Activated T-cell treated with anti-CD3 and anti-CD28 coated beads, Interleukin-2, amount 50 U/mL, for 4 hours (primary cell): ENCODE measurements at regions not wholly inside any gene's neighbourhood (a gene's known extent, or its start where the extent isn't known, plus 50 kb on each side); places are given as distances from the start of the nearest gene placed in this dataset.

Experiments used
- ATAC-seq, 2 donors: fragments of 200-7000 bp; cut with Tn5 transposase; one replicate each; pipeline ENCODE4 v1.10.0; 2021
- DNase-seq: peaks from one replicate; pipeline ENCODE4 v3.0.0-alpha.2; 2020
- H3K27me3 Mint-ChIP-seq: one replicate; pipeline ENCODE4 v1.8.0; 2021; ENCODE audit warnings: low read depth, mixed read lengths
- H3K36me3 Mint-ChIP-seq: one replicate; pipeline ENCODE4 v1.8.0; 2022; ENCODE audit warnings: mixed read lengths; ENCODE audit not compliant: insufficient read depth
- H3K4me1 Mint-ChIP-seq: one replicate; pipeline ENCODE4 v1.8.0; 2021; ENCODE audit warnings: low read depth, mixed read lengths
- H3K4me3 Mint-ChIP-seq: one replicate; pipeline ENCODE4 v1.8.0; 2021; ENCODE audit warnings: mild to moderate bottlenecking, moderate library complexity, mixed read lengths
- H3K9me3 Mint-ChIP-seq: one replicate; pipeline ENCODE4 v1.8.0; 2021; ENCODE audit warnings: mixed read lengths

GRCh38 chr5:147051193-147051592 is 172.6 kb upstream of the PPP2R2B start:
- H3K36me3 Mint-ChIP-seq, result no peaks in the 10 kb centered on the region
- H3K4me3 Mint-ChIP-seq, result no peak overlapping the region
- H3K9me3 Mint-ChIP-seq, result no peaks in the 10 kb centered on the region
- no peak for DNase-seq
- H3K27me3 Mint-ChIP-seq, result peaks cover 7% of the 10 kb centered on the region
- no peaks in the 10 kb centered on the region for H3K4me1 Mint-ChIP-seq
- ATAC-seq, result no peak

GRCh38 chr5:147052519-147052918 is 174.0 kb upstream of the PPP2R2B start:
- Mint-ChIP-seq H3K9me3 (no peaks in the 10 kb centered on the region), H3K36me3 (no peaks in the 10 kb centered on the region), H3K4me3 (no peak overlapping the region), H3K27me3 (peaks cover 7% of the 10 kb centered on the region), H3K4me1 (no peaks in the 10 kb centered on the region)
- ATAC-seq (no peak), DNase-seq (no peak)

- H3K36me3 Mint-ChIP-seq, result no peaks in the 10 kb centered on the region
- peaks cover 9% of the 10 kb centered on the region for H3K27me3 Mint-ChIP-seq
- no peak overlapping the region for H3K4me3 Mint-ChIP-seq
- no peaks in the 10 kb centered on the region for H3K9me3 Mint-ChIP-seq
- no peaks in the 10 kb centered on the region for H3K4me1 Mint-ChIP-seq
- ATAC-seq, result no peak
- DNase-seq, result no peak
These were observed 176.7 kb upstream of the PPP2R2B start for GRCh38 chr5:147055089-147055826.

- no peaks in the 10 kb centered on the region for H3K9me3 Mint-ChIP-seq
- H3K27me3 Mint-ChIP-seq, result peaks cover 9% of the 10 kb centered on the region
- no peaks in the 10 kb centered on the region for H3K4me1 Mint-ChIP-seq
- H3K4me3 Mint-ChIP-seq, result no peak overlapping the region
- ATAC-seq (no peak), DNase-seq (no peak)
- H3K36me3 Mint-ChIP-seq, result no peaks in the 10 kb centered on the region
These were observed 177.5 kb upstream of the PPP2R2B start for GRCh38 chr5:147055850-147056566.

GRCh38 chr5:147057051-147057450 is 177.8 kb upstream of the STK32A start:
- Mint-ChIP-seq H3K4me3 (no peak overlapping the region), H3K36me3 (no peaks in the 10 kb centered on the region), H3K9me3 (no peaks in the 10 kb centered on the region), H3K27me3 (peaks cover 9% of the 10 kb centered on the region), H3K4me1 (no peaks in the 10 kb centered on the region)
- DNase-seq (no peak), ATAC-seq (no peak)

GRCh38 chr5:147061431-147061830 is 173.4 kb upstream of the STK32A start:
- Mint-ChIP-seq H3K9me3 (no peaks in the 10 kb centered on the region), H3K27me3 (peaks cover 3% of the 10 kb centered on the region), H3K4me1 (peaks cover 6% of the 10 kb centered on the region), H3K4me3 (no peak overlapping the region), H3K36me3 (no peaks in the 10 kb centered on the region)
- DNase-seq (no peak), ATAC-seq (no peak)

- Mint-ChIP-seq H3K9me3 (peaks cover 4% of the 10 kb centered on the region), H3K36me3 (no peaks in the 10 kb centered on the region), H3K4me1 (peaks cover 6% of the 10 kb centered on the region), H3K4me3 (no peak overlapping the region), H3K27me3 (peaks cover 3% of the 10 kb centered on the region)
- DNase-seq (no peak), ATAC-seq (no peak)
These were observed 172.4 kb upstream of the STK32A start for GRCh38 chr5:147062427-147062826.

GRCh38 chr5:147063943-147064342 is 170.9 kb upstream of the STK32A start:
- DNase-seq (no peak), ATAC-seq (no peak)
- no peaks in the 10 kb centered on the region for H3K36me3 Mint-ChIP-seq
- peaks cover 6% of the 10 kb centered on the region for H3K4me1 Mint-ChIP-seq
- H3K9me3 Mint-ChIP-seq, result peaks cover 4% of the 10 kb centered on the region
- H3K4me3 Mint-ChIP-seq, result no peak overlapping the region
- H3K27me3 Mint-ChIP-seq, result peaks cover 3% of the 10 kb centered on the region

GRCh38 chr5:147065071-147065470 is 169.8 kb upstream of the STK32A start:
- Mint-ChIP-seq H3K27me3 (no peaks in the 10 kb centered on the region), H3K9me3 (peaks cover 4% of the 10 kb centered on the region), H3K4me1 (peaks cover 6% of the 10 kb centered on the region), H3K4me3 (peak overlapping the region; percentile 2), H3K36me3 (no peaks in the 10 kb centered on the region)
- ATAC-seq, result no peak
- DNase-seq, result no peak

- ATAC-seq (no peak), DNase-seq (no peak)
- H3K4me3 Mint-ChIP-seq, result no peak overlapping the region
- no peaks in the 10 kb centered on the region for H3K36me3 Mint-ChIP-seq
- H3K4me1 Mint-ChIP-seq, result peaks cover 6% of the 10 kb centered on the region
- no peaks in the 10 kb centered on the region for H3K27me3 Mint-ChIP-seq
- H3K9me3 Mint-ChIP-seq, result peaks cover 4% of the 10 kb centered on the region
These were observed 165.8 kb upstream of the STK32A start for GRCh38 chr5:147068998-147069397.

GRCh38 chr5:147072622-147073021 is 162.2 kb upstream of the STK32A start:
- Mint-ChIP-seq H3K27me3 (no peaks in the 10 kb centered on the region), H3K9me3 (no peaks in the 10 kb centered on the region), H3K36me3 (no peaks in the 10 kb centered on the region), H3K4me3 (no peak overlapping the region), H3K4me1 (no peaks in the 10 kb centered on the region)
- DNase-seq, result no peak
- no peak for ATAC-seq

- H3K27me3 Mint-ChIP-seq, result no peaks in the 10 kb centered on the region
- no peaks in the 10 kb centered on the region for H3K4me1 Mint-ChIP-seq
- H3K36me3 Mint-ChIP-seq, result no peaks in the 10 kb centered on the region
- H3K9me3 Mint-ChIP-seq, result no peaks in the 10 kb centered on the region
- DNase-seq (no peak), ATAC-seq (no peak)
- H3K4me3 Mint-ChIP-seq, result no peak overlapping the region
These were observed 161.7 kb upstream of the STK32A start for GRCh38 chr5:147073098-147073497.

- Mint-ChIP-seq H3K27me3 (no peaks in the 10 kb centered on the region), H3K9me3 (no peaks in the 10 kb centered on the region), H3K4me3 (no peak overlapping the region), H3K4me1 (no peaks in the 10 kb centered on the region), H3K36me3 (no peaks in the 10 kb centered on the region)
- ATAC-seq (no peak), DNase-seq (no peak)
These were observed 159.6 kb upstream of the STK32A start for GRCh38 chr5:147075187-147075586.

- Mint-ChIP-seq H3K36me3 (no peaks in the 10 kb centered on the region), H3K4me1 (no peaks in the 10 kb centered on the region), H3K4me3 (no peak overlapping the region), H3K27me3 (no peaks in the 10 kb centered on the region), H3K9me3 (no peaks in the 10 kb centered on the region)
- ATAC-seq (no peak), DNase-seq (no peak)
These were observed 154.4 kb upstream of the STK32A start for GRCh38 chr5:147080391-147080790.

GRCh38 chr5:147081311-147081764 is 153.5 kb upstream of the STK32A start:
- H3K36me3 Mint-ChIP-seq, result no peaks in the 10 kb centered on the region
- no peaks in the 10 kb centered on the region for H3K27me3 Mint-ChIP-seq
- no peak overlapping the region for H3K4me3 Mint-ChIP-seq
- ATAC-seq, result no peak
- no peak for DNase-seq
- H3K4me1 Mint-ChIP-seq, result no peaks in the 10 kb centered on the region
- H3K9me3 Mint-ChIP-seq, result no peaks in the 10 kb centered on the region
